Thyroid gland (tissue), 4 donors: ENCODE measurements at regions not wholly inside any gene's neighbourhood (a gene's known extent, or its start where the extent isn't known, plus 50 kb on each side); places are given as distances from the start of the nearest gene placed in this dataset.

Experiments used
- POLR2A ChIP-seq, 2 donors: fragments of 450-650 bp; IDR thresholded peaks; one replicate each; pipeline ENCODE4 v1.6.1; 2017; ENCODE audit warnings: antibody characterized with exemption in 2 of 2, mild to moderate bottlenecking in 2 of 2, moderate library complexity in 1 of 2
- TF ChIP-seq, protein P1 (sequence below), 6 experiments: fragments of 200-600 bp in 3 of 6; fragments of 450-650 bp in 3 of 6; sonication (generic) in 3 of 6; IDR thresholded peaks; one replicate each; pipeline ENCODE4 v1.5.1; 2016 to 2019; ENCODE audit warnings: antibody characterized with exemption in 6 of 6, mild to moderate bottlenecking in 2 of 6, inconsistent platforms in 1 of 6, moderate library complexity in 1 of 6

DNA sequence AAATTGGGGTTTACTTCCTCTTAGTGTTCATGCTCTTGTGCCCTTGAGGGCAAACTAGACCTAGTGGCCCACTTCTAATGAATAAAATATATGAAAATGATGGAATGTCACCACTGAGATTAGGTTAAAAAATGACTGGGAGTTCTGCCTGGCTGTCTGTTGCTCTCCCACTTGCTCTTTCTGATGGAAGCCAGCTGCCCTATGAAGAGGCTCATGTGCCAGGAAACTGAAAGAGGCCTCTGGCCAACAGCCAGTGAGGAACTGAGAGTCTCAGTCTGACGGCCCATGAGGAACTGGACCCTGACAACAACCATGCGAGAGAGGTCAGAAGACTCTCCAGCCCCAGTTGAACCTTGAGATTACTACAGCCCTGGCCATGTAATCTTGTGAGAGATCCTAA is 107.1 kb upstream of the FHIT start:
- TF ChIP-seq, protein P1, sequence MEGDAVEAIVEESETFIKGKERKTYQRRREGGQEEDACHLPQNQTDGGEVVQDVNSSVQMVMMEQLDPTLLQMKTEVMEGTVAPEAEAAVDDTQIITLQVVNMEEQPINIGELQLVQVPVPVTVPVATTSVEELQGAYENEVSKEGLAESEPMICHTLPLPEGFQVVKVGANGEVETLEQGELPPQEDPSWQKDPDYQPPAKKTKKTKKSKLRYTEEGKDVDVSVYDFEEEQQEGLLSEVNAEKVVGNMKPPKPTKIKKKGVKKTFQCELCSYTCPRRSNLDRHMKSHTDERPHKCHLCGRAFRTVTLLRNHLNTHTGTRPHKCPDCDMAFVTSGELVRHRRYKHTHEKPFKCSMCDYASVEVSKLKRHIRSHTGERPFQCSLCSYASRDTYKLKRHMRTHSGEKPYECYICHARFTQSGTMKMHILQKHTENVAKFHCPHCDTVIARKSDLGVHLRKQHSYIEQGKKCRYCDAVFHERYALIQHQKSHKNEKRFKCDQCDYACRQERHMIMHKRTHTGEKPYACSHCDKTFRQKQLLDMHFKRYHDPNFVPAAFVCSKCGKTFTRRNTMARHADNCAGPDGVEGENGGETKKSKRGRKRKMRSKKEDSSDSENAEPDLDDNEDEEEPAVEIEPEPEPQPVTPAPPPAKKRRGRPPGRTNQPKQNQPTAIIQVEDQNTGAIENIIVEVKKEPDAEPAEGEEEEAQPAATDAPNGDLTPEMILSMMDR (IDR thresholded peaks at IDR 0.05), result no peak
- no peak for TF ChIP-seq POLR2A (IDR thresholded peaks at IDR 0.05)
